Effector memory CD8-positive, alpha-beta T cell (primary cell): ENCODE measurements at regions not wholly inside any gene's neighbourhood (a gene's known extent, or its start where the extent isn't known, plus 50 kb on each side); places are given as distances from the start of the nearest gene placed in this dataset.

Experiments used
- ATAC-seq: fragments of 150-1000 bp; cut with Tn5 transposase; replicated peaks from 2 replicates; pipeline ENCODE4 v1.10.0; 2021; ENCODE audit warnings: mild to moderate bottlenecking, moderate library complexity
- DNase-seq, 3 experiments: peaks; one replicate each; pipeline ENCODE4 v3.0.0; 2021
- H3K27ac Mint-ChIP-seq, 2 donors: one replicate each; pipeline ENCODE4 v1.8.0; 2022; ENCODE audit warnings: mild to moderate bottlenecking in 2 of 2, mixed read lengths in 2 of 2, moderate library complexity in 2 of 2
- H3K27me3 Mint-ChIP-seq, 2 donors: one replicate each; pipeline ENCODE4 v1.8.0; 2022; ENCODE audit warnings: mixed read lengths in 2 of 2
- H3K36me3 Mint-ChIP-seq: one replicate; pipeline ENCODE4 v1.8.0; 2022; ENCODE audit warnings: mild to moderate bottlenecking, moderate library complexity, mixed read lengths; ENCODE audit not compliant: insufficient read depth
- H3K4me1 Mint-ChIP-seq, 2 donors: one replicate each; pipeline ENCODE4 v1.8.0; 2022; ENCODE audit warnings: low read depth in 2 of 2, mixed read lengths in 2 of 2
- H3K4me3 Mint-ChIP-seq, 2 donors: one replicate each; pipeline ENCODE4 v1.8.0; 2022; ENCODE audit warnings: mild to moderate bottlenecking in 2 of 2, mixed read lengths in 2 of 2, moderate library complexity in 2 of 2
- H3K9me3 Mint-ChIP-seq, 2 donors: one replicate each; pipeline ENCODE4 v1.8.0; 2022; ENCODE audit warnings: mixed read lengths in 2 of 2

DNA sequence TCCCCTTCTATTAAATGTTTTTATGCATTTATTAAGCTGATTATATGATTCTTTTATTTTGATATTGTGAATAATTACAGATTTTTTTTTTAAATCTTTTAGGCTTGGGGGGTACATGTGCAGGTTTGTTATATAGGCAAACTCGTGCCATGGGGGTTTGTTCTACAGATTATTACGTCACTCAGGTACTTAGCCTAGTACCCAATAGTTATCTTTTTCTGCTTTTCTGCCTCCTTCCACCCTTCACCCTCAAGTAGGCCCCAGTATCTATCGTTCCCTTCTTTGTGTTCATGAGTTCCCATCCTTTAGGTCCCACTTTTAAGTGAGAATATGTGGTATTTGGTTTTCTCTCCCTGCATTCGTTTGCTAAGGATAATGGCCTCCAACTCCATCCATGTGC lies 92.2 kb upstream of the CWC22 start:
- no peak overlapping the region for H3K4me3 Mint-ChIP-seq
- H3K4me1 Mint-ChIP-seq: no peaks in the 10 kb centered on the region
- DNase-seq: no peak
- no peak for ATAC-seq
- H3K27ac Mint-ChIP-seq: no peak overlapping the region
- no peaks in the 10 kb centered on the region for H3K9me3 Mint-ChIP-seq
- H3K36me3 Mint-ChIP-seq: no peaks in the 10 kb centered on the region
- H3K27me3 Mint-ChIP-seq: peaks cover 13 to 19% of the 10 kb centered on the region in 2 donors

DNA sequence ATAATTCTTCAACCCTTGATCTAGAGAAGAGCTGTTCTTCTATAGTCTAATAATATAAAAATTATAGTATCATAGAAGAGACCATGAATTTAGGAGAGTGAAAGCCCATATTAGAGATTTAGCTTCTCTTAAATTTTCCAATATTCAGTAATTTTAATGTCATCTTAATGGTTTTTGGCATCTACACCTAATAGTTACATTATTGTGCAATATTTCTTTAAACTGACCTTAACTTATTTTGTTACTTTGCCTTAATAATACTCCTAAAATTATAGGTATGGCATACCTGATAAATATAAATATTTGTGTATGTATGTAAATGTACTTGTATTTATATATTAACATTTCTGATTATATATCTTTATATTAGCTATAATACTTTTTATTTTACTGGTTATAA lies 78.0 kb upstream of the CWC22 start:
- Mint-ChIP-seq H3K9me3 (no peaks in the 10 kb centered on the region), H3K4me1 (no peaks in the 10 kb centered on the region), H3K4me3 (no peak overlapping the region), H3K27me3 (peaks cover 10 to 46% of the 10 kb centered on the region in 2 donors), H3K27ac (no peak overlapping the region), H3K36me3 (no peaks in the 10 kb centered on the region)
- DNase-seq (no peak), ATAC-seq (no peak)

DNA sequence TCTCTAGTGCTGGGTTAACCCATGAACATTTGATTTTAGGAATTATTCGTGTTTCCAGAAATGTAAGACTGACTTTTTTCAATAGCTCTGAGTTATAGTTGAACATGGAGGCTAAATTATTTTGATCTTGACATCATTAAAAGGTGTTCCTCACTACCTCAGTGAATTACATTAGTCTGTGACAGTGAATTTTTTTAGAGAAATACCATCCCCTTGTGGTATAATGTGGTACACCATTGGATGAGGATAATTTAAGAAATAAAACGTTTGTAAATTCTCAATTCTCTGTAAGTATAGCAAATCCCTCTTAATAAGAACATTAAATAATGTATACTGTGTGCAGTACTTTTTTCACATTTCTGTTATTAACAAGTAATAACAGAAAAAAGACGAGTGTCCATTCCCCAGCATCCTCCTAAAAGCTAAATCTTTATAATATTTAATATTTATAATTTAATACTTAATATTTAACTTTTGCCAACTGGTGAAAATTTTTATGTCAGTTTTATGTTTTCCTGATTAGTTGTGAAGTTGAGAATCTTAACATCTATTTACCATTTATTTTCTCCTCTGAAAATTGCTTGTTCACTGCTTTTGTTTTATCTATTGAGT lies 70.3 kb upstream of the CWC22 start:
- Mint-ChIP-seq H3K9me3 (no peaks in the 10 kb centered on the region), H3K27ac (no peak overlapping the region), H3K4me3 (no peak overlapping the region), H3K36me3 (peaks cover 3% of the 10 kb centered on the region), H3K27me3 (peaks cover 0 to 14% of the 10 kb centered on the region in 2 donors), H3K4me1 (no peaks in the 10 kb centered on the region)
- ATAC-seq: no peak
- DNase-seq: no peak

DNA sequence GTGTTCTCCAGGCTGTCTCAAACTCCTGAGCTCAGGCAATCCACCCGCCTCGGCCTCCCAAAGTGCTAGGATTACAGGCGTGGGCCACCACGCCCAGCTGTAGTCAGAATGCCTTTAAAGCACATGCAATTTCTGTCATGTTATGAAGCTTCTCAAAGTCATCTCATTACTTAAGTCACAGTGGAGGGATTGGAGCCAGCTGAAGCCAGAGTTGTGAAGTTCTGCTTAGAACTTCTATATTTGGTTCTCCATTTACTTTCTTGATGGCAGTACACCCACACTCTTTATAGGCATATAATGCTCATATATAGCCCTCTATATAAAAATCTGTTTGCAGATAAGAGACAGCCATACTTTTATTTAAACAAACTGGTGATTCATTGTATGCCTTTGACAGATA lies 68.8 kb upstream of the CWC22 start:
- Mint-ChIP-seq H3K36me3 (peaks cover 3% of the 10 kb centered on the region), H3K4me3 (no peak overlapping the region), H3K27me3 (peaks cover 0 to 16% of the 10 kb centered on the region in 2 donors), H3K4me1 (no peaks in the 10 kb centered on the region), H3K27ac (peak overlapping the region in 1 of 2 donors; percentile 65), H3K9me3 (no peaks in the 10 kb centered on the region)
- DNase-seq (no peak), ATAC-seq (no peak)

DNA sequence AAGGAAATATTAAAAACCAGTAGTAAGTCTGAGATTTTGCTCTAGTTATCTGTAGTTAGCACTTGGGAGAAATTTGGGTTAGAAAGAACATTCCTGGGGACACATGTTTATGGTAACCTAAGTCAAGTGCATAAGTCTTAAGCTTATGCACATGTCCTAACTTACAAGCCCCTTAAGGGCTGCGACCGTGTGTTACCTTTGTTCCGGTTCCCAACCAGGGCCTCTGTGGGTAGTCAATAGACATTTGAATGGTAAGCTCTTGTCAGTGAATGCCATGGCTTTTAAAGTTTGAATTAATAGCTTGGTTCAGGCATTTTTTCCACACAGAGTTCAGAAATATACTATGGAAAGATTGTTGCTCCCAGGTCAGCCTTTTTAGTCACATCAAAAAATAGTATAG lies 64.7 kb upstream of the CWC22 start:
- peaks cover 0 to 4% of the 10 kb centered on the region in 2 donors for H3K9me3 Mint-ChIP-seq
- no peak for ATAC-seq
- peaks cover 0 to 15% of the 10 kb centered on the region in 2 donors for H3K27me3 Mint-ChIP-seq
- H3K36me3 Mint-ChIP-seq: peaks cover 3% of the 10 kb centered on the region
- H3K4me3 Mint-ChIP-seq: no peak overlapping the region
- DNase-seq: no peak
- H3K27ac Mint-ChIP-seq: no peak overlapping the region
- H3K4me1 Mint-ChIP-seq: no peaks in the 10 kb centered on the region

DNA sequence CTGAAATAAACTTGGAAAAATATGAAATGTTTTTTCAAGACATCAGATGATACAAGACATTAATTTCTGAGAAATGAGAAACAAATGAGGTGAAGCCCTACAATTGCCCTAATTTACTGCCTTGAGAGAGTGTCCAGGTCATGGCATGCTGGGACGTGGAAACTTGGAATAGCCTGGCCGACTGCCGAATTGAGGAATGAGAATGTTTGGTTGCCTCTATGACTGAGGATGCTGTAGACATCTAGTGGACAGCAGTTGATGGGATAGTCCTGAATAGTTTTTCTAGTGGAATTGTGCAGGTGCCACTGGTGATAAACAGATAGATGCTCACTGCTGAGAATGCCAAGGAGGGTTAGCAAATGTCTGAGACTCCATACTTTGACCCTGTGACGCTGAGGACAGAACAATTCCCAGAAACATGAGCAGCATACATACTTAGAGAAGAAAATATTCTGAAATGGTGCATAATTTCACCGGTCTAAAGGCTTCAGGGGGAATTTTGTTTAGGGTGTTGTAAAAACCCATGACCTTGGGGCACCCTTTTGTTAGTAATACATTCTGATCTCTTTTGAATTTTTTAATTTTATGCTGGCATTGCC lies 56.5 kb upstream of the CWC22 start:
- no peak overlapping the region for H3K4me3 Mint-ChIP-seq
- no peaks in the 10 kb centered on the region for H3K36me3 Mint-ChIP-seq
- no peak overlapping the region for H3K27ac Mint-ChIP-seq
- no peaks in the 10 kb centered on the region for H3K4me1 Mint-ChIP-seq
- ATAC-seq (no peak), DNase-seq (no peak)
- H3K9me3 Mint-ChIP-seq: no peaks in the 10 kb centered on the region
- H3K27me3 Mint-ChIP-seq: peaks cover 6 to 7% of the 10 kb centered on the region in 2 donors

DNA sequence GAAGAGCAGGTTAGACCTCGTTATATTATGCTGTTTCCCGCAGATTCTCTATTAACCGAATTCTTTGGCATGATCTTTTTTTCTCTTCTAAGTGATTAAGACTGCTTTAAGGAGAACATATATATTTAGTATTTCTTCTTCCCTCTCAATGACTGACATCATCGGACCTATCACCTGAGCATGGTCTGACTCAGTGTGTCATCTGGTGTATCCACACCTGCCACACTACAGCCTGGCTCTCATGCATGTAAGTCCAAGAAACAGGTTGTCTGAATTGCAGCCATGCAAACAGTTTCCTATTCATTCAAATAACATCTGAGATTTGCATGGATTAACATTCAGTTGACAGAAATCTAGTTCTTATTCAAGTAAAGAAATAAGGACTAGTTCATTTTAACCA lies 55.1 kb upstream of the CWC22 start:
- DNase-seq (no peak), ATAC-seq (no peak)
- H3K4me3 Mint-ChIP-seq: no peak overlapping the region
- H3K27me3 Mint-ChIP-seq: peaks cover 6 to 8% of the 10 kb centered on the region in 2 donors
- H3K27ac Mint-ChIP-seq: no peak overlapping the region
- H3K36me3 Mint-ChIP-seq: no peaks in the 10 kb centered on the region
- no peaks in the 10 kb centered on the region for H3K4me1 Mint-ChIP-seq
- no peaks in the 10 kb centered on the region for H3K9me3 Mint-ChIP-seq

DNA sequence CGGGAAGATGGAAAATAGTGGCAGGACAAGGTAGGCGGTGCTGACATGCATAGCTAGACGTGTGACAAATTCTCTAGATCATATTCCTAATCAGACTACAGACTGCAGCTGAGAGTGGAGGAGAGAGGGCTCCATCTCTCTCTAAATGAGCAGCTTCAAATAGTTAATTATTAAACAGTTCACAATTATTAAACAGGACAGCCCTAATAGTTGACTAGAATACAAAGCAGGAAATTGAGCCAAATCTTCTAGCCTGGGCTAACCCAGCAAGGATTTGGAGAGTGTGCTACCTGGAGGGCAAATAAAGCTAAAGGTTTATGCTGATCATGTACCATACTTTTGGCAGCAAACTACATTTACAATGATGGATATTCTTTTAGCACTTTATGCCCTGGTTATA lies 54.4 kb upstream of the CWC22 start:
- no peak overlapping the region for H3K27ac Mint-ChIP-seq
- H3K36me3 Mint-ChIP-seq: no peaks in the 10 kb centered on the region
- no peaks in the 10 kb centered on the region for H3K9me3 Mint-ChIP-seq
- no peak for DNase-seq
- no peak for ATAC-seq
- peaks cover 6 to 8% of the 10 kb centered on the region in 2 donors for H3K27me3 Mint-ChIP-seq
- no peak overlapping the region for H3K4me3 Mint-ChIP-seq
- H3K4me1 Mint-ChIP-seq: no peaks in the 10 kb centered on the region

DNA sequence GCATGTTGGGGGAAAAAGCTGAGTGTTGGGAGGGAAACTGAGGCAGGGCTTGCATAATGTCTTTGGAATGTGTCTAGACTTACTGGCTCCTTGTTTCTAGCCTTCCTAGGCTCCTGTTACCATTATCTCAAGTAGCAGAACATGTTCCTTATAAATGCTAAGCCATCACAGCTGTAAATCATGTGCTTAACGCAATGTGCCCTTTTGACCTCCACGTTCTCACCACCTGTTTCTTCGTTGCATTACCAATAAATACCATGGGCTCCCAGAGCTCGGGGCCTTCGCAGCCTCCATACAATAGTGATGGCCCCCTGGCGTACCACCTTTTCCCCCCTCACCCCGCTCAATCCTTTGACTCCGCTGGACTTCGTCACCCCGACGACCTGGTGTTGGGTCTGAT lies 54.0 kb upstream of the CWC22 start:
- Mint-ChIP-seq H3K27me3 (peaks cover 6 to 8% of the 10 kb centered on the region in 2 donors), H3K36me3 (no peaks in the 10 kb centered on the region), H3K9me3 (no peaks in the 10 kb centered on the region), H3K4me1 (no peaks in the 10 kb centered on the region), H3K27ac (no peak overlapping the region), H3K4me3 (no peak overlapping the region)
- DNase-seq (no peak), ATAC-seq (no peak)

DNA sequence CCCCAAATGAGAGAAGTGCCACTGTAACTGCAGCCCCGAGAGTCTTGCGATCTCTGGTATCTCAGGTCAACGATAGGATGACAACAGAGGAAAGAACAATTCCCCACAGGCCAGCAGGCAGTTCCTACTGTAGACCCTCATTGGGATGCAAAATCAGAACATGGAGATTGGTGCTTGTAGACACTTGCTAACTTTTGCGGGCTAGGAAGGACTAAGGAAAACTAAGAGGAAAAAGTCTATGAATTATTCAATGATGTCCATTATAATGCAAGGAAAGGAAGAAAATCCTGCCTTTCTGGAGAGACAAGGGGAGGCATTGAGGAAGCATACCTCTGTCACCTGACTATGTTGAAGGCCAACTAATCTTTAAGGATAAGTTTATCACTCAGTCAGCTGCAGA lies 51.9 kb upstream of the CWC22 start:
- H3K4me1 Mint-ChIP-seq: no peaks in the 10 kb centered on the region
- DNase-seq: no peak
- no peaks in the 10 kb centered on the region for H3K36me3 Mint-ChIP-seq
- ATAC-seq: no peak
- no peak overlapping the region for H3K27ac Mint-ChIP-seq
- no peak overlapping the region for H3K4me3 Mint-ChIP-seq
- H3K9me3 Mint-ChIP-seq: no peaks in the 10 kb centered on the region
- H3K27me3 Mint-ChIP-seq: peaks cover 10 to 11% of the 10 kb centered on the region in 2 donors

DNA sequence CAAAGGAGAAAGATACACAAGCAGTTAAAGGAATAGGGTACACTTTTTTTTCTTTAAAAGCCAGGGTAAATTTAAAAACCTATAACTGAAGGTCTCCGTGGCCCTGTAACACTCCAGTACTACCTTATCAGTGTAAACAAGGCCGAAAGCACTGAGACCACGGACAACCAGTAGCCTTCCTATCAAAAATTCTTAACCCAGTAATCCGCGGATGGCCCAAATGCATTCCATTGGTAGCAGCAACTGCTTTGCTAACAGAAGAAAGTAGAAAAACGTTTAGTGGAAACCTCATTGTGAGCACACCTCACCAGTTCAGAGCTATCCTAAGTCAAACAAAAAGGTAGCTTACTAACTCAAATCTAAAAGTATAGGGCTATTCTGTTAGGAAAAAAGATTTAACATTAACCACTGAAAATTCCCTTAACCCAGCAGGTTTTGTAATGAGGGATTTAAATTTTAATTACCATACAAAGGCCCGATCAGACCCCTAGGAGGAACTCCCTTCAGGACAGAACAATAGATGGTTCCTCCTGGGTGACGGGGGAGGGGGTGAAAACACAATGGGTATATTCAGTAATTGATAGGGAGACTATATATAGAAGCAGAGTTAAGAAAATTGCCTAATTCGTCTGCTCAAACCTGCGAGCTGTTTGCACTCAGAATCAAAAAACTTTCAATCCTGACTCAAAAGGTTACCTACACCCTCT lies 50.8 kb upstream of the CWC22 start:
- peaks cover 19 to 23% of the 10 kb centered on the region in 2 donors for H3K27me3 Mint-ChIP-seq
- no peaks in the 10 kb centered on the region for H3K9me3 Mint-ChIP-seq
- H3K4me3 Mint-ChIP-seq: no peak overlapping the region
- ATAC-seq (no peak), DNase-seq (no peak)
- no peak overlapping the region for H3K27ac Mint-ChIP-seq
- H3K4me1 Mint-ChIP-seq: no peaks in the 10 kb centered on the region
- no peaks in the 10 kb centered on the region for H3K36me3 Mint-ChIP-seq
